ENCODE measurements at regions not wholly inside any gene's neighbourhood (a gene's known extent, or its start where the extent isn't known, plus 50 kb on each side); places are given as distances from the start of the nearest gene placed in this dataset.
"Not testable (repeated sequence)": the region's sequence is repeated elsewhere in the genome, so short reads cannot be mapped to it uniquely, and the experiment has no call there.

DNA sequence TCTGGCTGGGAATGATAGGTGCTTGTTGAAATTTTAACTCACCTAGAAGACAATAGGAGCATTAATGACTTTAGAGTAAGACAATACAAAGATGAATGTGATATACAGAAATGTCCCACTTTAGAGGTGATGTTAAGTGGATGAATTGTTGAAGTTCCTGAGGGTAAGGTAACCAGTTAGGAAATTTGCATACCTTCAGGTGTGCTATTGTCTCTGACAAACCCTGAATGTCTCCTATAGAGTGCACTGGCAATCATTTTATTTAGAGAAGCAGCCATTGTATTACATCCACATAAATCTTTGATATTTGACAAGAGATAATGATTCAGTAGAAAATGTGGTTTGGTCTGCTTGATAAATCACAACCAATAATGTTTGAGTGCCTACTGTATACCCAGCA lies 228.5 kb downstream of the RNF144A start:
- DNase-seq (ENCODE audit: low read depth in 1 of 2, low spot score in 1 of 2): no peak

- no peak for DNase-seq (ENCODE audit: low read depth in 1 of 2, low spot score in 1 of 2)
Measured at GRCh38 chr2:7146151-7146550, 228.9 kb downstream of the RNF144A start.

DNA sequence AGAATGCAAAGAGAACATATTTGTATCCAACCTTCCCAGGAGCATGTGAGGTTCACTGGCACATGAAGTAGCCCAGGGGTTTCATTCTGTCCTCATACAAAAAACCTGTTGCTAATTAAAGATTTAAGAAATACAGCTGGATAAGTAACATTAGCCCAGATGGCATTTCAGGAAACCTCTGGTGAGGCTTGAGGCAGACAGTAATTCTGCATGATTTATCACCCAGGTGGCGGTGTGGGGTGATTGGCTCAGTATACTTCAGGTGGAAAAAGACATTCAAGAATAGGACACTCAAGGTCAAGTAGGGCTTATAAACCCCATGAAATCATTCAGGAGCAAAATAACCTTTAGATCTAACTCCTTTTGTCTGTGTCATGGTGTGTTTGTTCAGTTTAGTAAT lies 237.4 kb downstream of the RNF144A start:
- DNase-seq (ENCODE audit: low read depth in 1 of 2, low spot score in 1 of 2): no peak

DNA sequence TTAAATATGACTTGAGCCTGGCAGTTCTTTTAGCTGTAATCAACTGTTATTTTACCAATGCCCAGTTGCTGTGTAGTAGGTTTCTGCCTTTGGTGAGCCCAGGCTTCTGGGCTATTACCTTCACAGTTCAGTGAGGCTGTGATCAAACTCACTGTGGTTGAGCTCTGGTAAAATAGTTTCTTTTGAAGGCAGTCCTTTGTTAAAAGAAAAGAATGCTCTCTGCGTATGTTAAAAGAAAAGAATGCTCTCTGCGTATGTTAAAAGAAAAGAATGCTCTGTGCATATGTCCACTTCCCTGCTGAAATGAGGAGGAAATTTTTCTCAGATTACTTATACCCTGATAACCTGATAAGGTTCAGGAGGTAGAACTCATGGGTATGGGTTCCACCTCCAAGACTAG lies 244.3 kb downstream of the RNF144A start:
- no peak for DNase-seq (ENCODE audit: low read depth in 1 of 2, low spot score in 1 of 2)

DNA sequence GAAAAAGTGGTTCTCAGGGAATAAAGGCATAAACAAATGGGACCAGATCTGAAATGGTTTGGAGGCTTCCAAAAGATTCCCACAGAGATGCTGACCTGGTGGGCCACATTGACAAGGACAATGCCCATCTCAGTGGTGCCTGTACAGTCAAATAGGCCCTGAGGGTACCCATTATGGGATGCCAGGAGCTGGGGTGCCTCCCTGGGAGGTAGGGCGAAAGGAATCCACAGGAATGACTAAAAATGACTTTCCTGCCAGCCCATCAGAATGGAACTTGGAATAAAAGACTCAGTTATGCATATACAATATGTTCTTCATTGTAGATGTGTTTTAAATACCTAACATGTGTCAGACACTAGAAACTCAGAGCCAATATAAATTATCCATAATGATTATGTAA lies 248.5 kb downstream of the RNF144A start:
- DNase-seq (ENCODE audit: low read depth in 1 of 2, low spot score in 1 of 2): no peak

DNA sequence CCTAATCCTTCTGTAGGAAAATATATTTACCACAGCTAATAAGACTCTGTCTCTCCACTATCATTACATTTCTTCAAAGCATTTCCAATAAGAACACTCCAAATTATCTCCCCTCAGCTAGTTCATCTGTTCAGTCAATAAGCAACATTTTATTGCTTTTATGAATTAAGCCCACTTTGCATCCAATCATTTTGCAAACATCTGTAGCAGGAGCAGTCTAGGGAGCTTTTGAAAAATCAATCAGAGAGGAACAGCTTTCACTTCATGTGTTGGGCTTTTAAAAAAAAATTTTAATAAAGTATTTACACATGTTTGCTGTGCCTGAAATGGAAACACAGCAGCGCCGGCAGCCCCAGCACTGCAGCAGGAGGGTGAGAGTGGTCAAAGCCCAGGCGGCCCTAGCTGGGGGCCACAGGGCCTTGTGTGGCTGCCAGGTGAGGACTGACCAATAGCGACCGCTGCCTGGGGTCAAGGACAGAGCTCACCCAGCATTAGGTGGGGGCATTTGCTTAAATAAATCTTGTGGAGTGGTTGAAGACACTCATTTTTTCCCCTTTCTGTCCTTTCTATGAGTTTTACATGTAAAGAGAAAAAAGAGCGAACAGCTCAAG lies 250.7 kb downstream of the RNF144A start:
- no peak for DNase-seq (ENCODE audit: low read depth in 1 of 2, low spot score in 1 of 2)

DNA sequence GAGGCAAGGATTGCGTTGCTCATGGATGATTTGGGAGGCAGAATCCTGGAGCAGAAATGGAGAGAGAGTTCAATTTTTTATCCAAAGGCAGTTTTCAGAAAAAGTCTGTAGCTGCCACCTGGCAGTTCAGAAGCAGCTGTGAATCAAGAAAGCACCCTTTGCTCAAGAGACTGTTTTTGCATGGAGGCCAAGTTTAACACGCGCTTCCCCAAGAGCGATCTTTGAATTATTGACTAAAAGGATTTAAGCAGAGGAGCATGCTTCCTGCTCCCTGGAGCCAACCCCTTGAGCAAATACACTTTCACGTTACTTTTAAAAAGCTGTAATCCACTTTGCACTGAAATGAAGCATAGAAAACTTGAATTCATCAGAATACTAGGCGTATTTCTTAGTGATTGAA lies 252.4 kb downstream of the RNF144A start:
- DNase-seq (ENCODE audit: low read depth in 1 of 2, low spot score in 1 of 2): no peak

GRCh38 chr2:7178996-7179395 lies 261.8 kb downstream of the RNF144A start:
- not testable (repeated sequence) for DNase-seq (ENCODE audit: low read depth in 1 of 2, low spot score in 1 of 2)

DNA sequence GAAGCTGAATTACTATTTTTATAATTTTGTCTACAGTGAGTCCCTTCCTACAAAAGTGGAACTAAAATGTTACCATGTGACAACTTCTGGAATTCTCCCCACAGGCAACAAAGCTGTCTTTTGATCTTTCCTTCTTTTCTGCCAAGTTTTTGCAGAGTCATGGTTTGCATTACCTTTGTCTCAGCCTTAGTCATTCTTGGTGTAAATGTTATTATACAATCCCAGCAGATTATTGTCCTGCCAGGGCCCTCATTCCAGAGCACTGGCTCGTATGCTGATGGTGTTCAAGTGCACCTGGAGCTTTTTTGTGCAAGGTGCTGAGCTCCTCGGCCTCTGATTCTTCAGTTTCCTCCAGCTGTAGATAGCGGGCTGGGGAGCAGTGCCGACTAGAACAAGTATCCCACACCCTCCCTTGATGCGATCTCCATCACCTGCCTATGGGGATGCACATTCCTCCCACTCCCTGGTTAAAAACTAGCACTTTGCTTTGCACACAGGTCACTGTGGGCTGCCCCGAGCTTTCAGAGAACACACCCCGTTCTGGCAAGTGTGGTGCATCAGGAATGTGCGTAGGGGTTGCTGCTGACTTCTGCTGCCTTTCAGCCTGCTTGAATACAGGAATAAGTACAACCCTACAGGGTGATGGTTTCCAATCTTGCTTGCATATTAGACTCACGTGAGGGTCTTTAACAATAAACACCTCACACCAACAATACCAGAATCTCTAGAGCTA lies 263.6 kb downstream of the RNF144A start:
- no peak for DNase-seq (ENCODE audit: low read depth in 1 of 2, low spot score in 1 of 2)

GRCh38 chr2:7182525-7182924 lies 265.3 kb downstream of the RNF144A start:
- DNase-seq (ENCODE audit: low read depth in 1 of 2, low spot score in 1 of 2): no peak

GRCh38 chr2:7189106-7189505 lies 271.9 kb downstream of the RNF144A start:
- no peak for DNase-seq (ENCODE audit: low read depth in 1 of 2, low spot score in 1 of 2)

DNA sequence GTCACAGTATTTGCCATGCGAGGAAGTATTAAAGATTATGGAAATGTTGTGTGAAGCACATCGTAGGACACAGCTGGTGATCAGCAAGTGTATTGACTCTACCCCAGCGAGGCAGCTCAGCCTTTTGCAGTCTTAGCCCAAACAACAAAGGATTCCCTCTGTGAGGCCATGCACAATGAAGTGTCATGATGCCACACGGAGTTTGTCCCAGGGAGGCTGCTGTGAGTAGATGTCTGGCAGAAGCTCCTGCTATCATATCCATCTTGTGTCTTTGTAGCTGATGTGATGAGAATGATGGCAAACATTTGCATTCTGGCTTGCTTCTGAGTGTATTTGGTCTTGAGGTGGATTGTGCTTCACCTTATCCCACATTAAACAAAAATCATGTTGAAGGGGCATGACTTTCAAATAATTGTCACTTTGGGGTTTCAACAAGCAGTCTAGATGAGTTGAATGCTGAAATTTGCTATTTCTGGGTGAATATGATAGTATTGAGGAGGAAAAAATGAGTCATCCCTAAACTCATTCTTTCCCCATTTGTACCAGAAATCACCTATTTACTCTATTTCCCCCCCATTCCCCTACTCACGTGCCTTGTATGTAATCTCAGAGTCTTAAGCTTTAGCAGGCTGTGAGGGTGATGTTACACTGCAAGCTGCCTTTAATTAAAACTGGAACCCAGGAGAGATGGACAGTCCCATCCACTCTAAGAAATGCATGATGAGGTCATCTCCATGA lies 273.5 kb downstream of the RNF144A start:
- peak in 1 of 2 donors; percentile 8 for DNase-seq (ENCODE audit: low read depth in 1 of 2, low spot score in 1 of 2)

- no peak for DNase-seq (ENCODE audit: low read depth in 1 of 2, low spot score in 1 of 2)
Measured at GRCh38 chr2:7191932-7192331, 274.7 kb downstream of the RNF144A start.

DNA sequence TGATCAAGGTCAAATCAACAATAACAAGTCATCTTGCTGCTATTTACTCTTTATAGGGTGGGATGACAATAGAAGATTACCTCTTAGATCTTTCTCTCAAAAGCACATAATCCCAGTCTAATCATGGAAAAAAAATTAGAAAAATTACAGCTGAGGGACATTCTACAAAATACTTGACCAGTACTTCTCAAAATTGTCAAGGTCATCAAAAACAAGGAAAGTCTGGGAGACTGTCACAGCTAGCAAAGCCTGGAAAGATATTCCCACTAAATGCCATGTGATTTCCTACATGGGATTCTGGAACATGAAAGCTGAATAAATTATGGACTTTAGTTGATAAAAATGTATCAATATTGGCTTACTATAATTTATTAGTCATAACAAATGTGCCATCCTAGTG lies 276.2 kb downstream of the RNF144A start:
- DNase-seq (ENCODE audit: low read depth in 1 of 2, low spot score in 1 of 2): no peak

- DNase-seq (ENCODE audit: low read depth in 1 of 2, low spot score in 1 of 2): no peak
Measured at GRCh38 chr2:7194950-7195349, 277.7 kb downstream of the RNF144A start.

- DNase-seq (ENCODE audit: low read depth in 1 of 2, low spot score in 1 of 2): no peak
Measured at GRCh38 chr2:7196883-7197282, 279.7 kb downstream of the RNF144A start.

- DNase-seq (ENCODE audit: low read depth in 1 of 2, low spot score in 1 of 2): no peak
Measured at GRCh38 chr2:7201851-7202250, 284.6 kb downstream of the RNF144A start.

DNA sequence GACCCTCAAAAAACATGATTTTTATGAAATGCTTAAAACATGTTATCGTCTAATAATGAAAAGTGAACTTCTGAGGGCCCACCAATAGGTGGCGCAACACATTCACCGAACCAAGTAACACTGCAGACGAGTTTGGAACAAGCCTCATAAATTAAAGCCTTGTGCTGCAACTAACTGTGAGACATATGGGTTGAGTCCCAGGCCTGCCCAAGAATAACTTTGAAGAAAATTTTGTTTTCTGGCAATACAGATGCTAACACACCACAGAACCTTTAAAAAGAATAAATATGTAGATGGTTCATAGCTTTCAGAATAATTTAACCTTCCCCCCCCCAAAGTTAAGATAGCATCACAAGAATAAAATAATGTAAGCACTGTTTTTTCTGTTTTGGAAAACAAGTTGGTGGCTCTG lies 285.9 kb downstream of the RNF144A start:
- DNase-seq (ENCODE audit: low read depth in 1 of 2, low spot score in 1 of 2): peak; percentile 14 to 32

GRCh38 chr2:7205151-7205830 lies 288.1 kb downstream of the RNF144A start:
- no peak for DNase-seq (ENCODE audit: low read depth in 1 of 2, low spot score in 1 of 2)

DNA sequence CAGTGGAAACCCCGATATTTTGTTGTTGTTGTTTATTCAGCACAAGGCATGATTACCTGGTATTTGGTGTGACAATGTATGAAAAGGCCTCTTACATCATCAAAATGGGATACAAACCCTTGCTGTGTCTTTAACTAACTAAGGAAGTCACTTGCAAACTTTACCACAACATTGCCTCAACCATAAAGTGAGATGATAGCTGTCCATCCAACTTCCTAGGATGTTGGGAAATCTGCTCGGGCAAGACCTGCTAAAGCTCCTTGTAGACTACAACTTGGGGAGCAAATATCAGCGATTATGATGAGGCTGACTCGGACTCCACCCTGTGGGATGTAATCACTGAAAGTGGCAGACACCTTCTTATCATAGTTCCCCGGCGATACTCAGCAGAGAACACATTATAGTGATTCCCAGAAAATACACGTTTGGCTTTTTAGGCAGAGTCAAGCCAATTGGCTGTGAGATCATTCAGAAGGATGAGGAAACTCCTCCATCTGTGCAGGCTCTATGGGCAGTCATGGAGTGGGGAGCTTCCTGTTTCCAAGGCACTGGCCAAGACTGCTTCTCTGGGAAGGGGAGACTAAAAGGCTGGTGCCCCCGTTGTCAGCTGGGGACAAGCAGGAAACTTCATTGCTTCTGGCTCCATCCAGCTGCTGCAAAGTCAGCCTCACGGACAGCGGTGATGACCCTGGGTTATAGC lies 289.0 kb downstream of the RNF144A start:
- no peak for DNase-seq (ENCODE audit: low read depth in 1 of 2, low spot score in 1 of 2)

- DNase-seq (ENCODE audit: low read depth in 1 of 2, low spot score in 1 of 2): no peak
Measured at GRCh38 chr2:7207631-7208030, 290.4 kb downstream of the RNF144A start.
